CD4-positive, alpha-beta T cell treated with Interferon gamma for 1 hour (primary cell): ENCODE measurements at regions not wholly inside any gene's neighbourhood (a gene's known extent, or its start where the extent isn't known, plus 50 kb on each side); places are given as distances from the start of the nearest gene placed in this dataset.
A peak's percentile ranks its signal among the peaks of the same experiment; 100 is the strongest.

Experiments
- DNase-seq: peaks from one replicate; pipeline ENCODE4 v3.0.0-alpha.2; 2020

DNA sequence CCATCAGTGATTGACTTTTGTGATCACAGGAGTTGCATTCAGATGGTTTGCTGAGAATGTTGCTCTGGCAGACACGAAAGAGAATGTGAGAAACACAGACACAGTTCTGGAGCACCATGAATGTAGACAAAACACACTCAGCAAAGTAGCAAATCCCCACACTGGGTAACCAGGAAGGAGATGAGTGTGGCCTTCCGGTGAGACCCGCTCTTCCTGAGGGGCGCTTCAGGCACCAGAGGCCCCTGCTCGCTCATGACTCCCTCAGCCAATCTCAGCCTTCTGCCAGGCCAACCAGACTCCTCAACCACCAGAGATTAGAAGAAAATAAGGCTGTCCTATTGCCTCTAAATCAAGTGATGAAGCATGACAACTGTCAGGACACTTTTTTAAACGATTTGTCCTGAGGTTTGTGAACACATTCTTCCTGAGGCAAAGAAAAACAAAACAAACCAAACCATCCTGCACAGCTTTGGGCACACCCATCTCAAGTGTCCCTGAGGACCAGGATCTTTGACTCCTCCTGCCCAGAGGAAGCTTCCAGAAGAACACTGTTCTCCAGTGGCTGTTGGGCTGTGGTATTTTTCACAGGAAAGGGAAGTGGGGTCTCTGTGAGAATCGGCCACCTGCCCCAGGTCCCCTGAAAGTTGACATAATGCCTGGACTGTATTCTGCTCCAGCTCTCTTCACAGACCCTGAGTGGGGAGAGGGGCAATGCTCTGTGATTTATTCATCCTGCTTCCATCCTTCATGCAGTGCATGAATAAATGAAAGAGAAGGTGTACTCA lies 152.8 kb downstream of the BCL11A start:
- no peak for DNase-seq

DNA sequence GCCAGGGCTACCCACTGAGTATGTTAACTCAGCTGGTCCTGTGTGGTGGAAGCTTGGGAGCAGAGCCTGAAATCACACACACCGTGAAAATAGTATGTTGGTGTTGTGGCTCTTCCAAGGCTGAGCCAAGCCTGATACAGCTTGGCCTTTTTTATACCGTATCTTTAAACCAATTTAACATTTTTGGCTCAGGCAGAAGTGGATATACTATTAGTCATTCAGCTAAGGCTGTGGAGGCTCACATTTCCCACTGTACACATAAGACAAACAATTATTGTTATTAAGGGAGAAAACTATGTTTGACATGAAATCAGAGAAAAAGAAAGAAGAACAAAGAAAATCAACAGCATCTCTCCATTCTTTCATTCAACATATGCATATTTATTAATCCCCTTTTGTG lies 159.0 kb downstream of the BCL11A start:
- DNase-seq = no peak

DNA sequence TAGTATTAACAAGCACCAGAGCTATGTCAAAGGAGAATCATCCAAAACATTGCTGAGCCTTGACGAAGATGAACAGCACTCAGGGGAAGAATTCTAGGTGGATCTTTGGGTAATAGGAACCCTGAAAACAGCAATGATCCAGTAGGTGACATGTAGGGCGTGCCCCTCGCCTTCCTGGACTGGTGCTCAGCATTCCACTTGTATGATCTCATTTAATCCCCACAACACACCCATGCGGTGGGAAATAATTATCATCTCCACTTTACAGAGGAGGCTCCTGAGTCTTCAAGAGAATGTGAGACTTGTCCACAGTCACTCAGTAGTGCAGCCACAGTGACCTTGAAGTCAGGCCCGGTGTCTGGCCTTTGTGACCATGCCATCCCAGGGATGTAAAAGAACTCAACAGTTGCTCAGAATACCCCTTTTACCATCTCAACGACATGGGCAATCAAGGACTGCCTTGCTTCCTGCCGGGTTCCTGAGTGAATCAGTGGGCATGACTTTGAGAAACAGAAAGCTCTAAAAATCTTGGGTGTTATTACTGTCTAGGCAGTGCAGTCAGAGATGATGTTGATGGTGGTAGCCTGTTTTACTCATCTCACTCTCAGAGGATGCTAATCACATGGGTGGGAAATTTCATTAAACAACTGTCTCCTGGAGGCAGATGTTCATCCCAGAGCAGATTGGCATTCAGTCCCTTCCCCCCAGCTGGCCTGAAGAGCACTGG lies 161.6 kb downstream of the BCL11A start:
- no peak for DNase-seq

DNA sequence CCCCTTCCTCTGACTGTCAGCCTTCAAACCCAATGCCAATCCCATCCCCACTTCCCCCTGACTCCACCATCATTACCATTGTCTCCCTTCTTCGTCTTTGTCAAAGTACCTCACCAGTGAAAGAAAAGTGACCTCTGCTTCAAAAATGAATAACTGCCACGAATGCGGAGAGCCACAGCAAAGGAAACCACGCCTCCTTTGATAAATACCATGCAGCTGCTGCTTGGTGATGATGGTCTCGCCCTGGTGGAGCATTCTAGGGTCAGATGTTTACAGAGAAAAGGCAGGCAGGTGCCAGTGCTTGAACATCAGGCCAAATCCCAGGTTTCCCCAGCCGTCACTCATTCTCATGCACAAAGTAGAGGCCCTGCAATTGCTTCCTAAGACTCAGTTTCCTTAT lies 162.2 kb downstream of the BCL11A start:
- DNase-seq = no peak

DNA sequence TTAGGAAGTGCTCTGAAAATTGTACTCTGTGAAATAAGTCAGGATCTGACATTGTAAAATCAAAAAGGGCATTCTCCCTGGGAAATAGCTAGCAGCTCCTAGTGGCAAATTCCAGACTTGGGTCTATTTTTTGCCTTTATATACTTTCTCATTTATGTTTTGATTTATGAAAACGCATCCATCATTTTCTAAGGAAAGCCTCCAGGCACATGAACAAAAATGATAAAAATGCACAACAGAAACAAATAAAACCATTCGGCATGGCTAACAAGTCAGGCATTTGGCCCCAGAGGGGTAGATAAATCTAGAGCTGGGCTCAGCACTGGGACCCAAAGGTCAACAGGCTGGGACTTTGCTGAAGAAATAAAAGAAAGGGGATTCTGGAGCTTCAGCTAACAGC lies 167.0 kb downstream of the BCL11A start:
- DNase-seq = no peak

DNA sequence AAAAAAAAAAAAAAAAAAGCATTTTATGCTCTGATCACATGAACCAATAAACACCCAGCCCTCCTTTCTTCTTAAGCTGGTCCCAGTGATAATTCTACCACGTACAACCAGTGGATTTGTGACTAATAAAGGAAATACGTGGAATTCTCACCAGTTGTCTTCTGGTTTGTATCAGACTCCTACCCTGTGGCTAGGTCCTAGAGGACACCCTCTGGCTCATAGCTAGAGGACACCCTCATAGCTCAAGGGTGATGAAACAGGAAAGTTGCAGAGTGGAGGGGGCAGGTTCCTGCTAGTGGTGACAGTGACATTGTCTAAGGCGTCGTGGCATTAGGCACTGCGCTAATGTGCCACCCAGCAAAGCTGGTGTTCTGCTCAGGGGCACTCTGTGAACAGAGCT lies 167.8 kb downstream of the BCL11A start:
- peak; percentile 21 for DNase-seq

DNA sequence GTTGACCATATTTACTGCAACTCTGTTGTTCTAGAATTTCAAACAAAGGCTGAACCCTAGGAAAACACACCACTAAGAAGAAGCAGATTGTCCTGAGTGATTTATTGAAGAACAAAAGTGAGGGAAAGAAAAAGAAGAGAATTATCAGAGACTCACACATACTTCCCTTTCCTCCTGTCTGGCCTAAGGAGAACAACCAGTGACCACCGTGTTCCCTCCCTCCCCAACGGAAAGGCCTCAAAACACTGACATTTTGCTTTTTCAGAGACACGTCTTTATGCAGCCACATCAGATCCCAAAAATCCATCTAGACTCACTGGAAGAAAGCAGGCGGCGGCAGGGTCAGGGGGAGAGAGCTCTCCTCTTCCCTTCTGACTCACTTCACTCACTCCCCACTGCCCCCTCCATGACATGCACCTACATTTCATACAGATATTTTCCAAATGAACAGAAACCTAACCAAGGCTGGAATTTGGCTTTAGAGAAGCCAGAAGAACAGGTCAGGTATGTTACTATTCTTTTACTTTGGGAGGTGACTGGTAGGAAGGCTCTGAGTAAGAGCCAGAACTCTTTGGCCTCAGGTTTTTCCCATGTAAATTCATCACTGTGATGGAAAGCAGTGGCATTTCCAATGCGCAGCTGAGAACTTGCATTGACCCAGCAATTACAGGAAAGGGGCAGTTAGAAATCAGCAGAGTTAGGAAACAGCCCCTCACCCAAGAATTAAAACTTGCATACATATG lies 169.9 kb downstream of the BCL11A start:
- DNase-seq = no peak

DNA sequence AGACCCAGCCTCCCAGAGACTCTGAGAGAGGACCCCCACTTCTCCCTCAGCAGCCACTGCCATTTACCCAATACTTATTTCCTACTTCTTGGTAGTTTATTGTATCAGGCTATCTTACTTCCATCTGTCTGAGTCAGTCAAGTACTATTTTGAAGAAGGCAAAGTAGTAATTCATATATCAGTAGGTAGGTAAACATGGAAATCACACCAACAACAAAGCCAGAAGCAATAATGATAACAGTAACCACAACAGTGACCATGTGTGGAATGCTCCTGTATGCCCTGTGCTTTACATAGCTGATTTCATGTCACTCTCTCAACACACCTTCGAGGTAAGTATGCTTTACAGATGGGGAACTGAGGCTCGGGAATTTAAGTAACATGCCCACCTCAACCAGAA lies 173.0 kb downstream of the BCL11A start:
- no peak for DNase-seq

DNA sequence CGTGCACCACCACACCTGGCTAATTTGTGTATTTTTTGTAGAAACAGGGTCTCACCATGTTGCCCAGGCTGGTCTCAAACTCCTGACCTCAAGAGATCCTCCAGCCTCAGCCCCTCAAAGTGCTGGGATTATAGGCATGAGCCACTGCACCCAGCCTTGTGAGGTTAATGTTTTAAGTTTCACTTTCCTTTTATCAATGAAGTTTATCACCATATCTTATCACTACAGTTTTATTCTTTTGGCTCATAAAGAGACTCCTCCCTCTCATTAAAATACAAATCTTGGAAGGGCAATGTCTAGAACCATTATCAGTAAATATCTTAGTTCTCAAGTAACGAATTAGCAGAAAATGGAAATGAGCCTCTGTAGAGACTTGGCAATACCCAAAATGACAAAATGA lies 173.8 kb downstream of the BCL11A start:
- no peak for DNase-seq

DNA sequence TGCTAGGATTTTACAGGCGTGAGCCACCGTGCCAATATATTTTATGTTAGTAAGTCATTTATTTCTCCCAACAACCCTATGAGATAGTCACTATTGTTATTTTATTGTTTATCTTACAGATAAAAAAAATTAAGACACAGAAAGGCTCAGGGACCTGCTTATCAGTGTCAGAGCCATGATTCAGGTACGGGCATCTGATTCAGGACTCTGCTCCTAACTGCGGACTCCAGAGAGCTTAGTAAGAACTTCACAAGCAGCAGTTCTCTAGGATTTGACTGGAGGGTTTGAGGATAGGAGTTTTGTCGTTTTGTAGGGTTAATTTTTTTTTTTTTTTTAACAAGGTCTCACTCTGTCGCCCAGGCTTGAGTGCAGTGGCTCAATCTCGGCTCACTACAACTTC lies 174.2 kb downstream of the BCL11A start:
- DNase-seq = no peak

DNA sequence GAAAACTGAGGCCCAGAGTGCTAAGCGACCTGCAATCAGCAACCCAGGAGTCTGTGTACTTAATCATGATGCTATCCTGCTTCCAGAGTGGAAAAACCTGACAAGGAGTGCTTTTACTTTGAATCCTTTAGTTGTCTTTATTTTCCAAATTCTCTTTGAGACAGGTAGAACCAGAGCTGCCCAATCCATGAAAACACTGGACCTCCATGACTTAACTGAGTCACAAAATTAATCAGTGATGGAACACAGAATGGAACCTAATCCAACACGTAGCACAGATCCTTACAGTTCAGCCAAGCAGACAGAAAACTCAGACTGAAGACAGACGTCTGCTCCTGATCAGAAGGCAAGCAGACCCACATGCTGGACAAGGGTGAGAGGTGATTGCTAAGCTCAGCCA lies 175.6 kb downstream of the BCL11A start:
- no peak for DNase-seq

DNA sequence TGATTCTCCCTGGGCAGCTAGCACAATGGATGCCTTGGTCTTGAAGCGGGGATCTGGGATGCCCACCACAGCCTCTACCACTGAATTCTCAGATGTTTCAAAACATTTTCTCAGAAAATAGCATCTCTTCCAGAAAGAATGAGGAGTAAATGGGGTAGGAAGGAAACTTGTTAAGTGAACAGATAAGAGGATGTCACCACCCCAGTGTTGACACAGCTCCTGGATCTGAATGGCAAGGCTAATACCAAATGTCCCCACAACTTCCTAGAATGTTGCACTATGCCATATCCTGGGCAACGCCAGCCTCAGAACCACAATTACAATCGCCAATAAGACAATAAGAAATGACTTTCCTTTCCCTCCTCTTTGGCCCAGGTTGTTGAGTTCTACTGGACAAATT lies 177.2 kb downstream of the BCL11A start:
- DNase-seq = no peak

DNA sequence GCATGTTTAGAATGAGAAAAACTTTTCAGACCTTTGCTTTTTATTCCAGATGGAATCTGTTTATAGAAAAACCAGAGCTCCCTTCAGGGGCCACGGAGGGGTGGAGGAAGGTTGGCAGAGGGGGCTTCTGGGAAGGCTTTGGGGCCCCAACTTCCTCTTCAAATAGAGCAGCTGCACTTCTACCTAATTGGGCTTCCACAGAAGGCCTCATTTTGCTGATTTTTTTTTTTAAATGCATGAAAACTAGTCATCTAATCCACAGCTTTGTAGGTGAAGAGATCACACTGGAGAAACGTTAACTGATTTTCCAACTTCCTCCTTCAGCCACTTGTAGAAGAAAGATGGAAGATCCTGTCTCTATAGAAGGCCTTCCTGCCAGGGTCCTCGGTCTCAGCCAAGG lies 181.8 kb downstream of the BCL11A start:
- no peak for DNase-seq

DNA sequence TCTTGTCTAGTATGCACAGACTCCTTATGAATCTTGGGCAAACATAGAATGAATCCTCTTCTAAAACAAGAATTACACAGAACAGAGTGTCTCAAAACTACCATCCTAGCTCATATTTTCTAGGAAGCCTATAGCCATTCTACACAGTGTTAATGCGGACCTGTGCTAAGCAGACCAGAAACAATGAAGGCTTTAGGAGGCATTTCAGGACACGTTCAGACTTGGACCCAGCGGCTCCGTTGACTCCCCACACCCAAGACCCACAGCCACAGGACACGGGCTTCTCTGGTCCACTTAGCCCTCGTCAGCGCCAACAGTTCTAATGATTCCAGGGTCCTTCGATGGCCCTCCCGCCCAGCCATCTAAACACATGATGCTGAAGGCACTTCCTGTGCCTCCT lies 182.2 kb downstream of the BCL11A start:
- DNase-seq = no peak

DNA sequence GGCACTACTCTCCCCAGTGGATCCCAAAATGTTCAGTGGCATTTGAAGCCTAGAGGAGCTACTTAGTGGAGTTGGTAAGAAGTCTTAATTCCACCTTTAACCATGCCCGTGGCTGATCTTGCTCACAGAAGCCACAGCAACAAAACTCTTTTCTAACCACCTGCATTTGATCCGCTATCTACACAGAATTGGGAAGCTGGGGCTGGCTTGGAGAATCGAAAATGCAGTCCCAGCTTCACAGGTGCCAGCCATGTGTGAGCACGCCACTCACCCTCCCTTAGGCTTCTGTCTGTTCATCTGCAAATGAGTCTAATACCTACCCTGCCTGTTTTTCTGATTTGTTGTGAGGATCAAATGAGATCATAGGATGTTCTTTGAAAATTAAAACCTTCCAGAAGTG lies 182.6 kb downstream of the BCL11A start:
- no peak for DNase-seq

DNA sequence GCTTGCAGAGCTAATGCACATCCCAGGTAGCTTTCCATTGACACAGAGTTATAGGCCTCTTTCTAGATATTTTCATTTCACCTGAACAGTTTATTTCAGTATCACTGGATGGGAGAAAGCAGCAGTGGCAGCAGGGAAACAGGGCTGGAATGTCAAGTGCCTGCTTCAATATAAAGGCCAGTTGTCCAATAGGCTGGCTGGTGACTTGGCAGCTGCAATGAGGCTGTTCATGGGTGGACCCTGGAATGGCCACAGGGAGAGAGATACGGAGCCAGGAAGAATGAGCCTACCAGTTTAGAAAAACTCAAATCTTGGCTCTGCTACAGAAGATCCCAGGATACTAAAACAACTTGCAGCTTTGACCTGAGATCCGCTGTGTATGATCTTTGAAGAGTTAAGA lies 185.0 kb downstream of the BCL11A start:
- DNase-seq = no peak

DNA sequence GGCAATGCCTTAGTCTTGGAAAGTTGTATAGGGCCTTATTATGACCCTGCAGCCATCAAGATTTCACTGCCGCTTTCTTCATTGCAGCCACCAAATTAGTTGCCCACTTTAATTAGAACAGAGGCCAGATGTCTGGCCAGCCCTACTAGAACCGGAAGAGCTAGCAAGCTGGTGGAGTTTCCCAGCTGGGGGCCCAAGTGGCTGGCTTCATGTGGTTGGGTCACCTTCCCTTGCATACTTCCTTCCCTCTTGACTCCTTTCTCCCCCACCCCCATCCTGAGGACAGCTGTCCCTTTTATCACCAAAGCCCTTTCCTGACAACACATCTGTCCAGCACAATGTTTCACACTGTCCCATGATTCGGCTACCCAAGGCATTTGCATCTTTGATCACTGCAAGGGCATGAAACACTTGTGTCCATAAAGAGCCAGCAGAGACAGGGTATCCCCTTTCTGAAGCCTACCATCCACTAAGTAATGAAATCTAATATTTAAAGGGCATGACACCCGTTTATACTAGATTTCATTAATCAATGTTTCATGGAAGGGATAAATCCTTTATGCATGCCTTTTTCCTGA lies 187.2 kb downstream of the BCL11A start:
- DNase-seq = peak; percentile 40

DNA sequence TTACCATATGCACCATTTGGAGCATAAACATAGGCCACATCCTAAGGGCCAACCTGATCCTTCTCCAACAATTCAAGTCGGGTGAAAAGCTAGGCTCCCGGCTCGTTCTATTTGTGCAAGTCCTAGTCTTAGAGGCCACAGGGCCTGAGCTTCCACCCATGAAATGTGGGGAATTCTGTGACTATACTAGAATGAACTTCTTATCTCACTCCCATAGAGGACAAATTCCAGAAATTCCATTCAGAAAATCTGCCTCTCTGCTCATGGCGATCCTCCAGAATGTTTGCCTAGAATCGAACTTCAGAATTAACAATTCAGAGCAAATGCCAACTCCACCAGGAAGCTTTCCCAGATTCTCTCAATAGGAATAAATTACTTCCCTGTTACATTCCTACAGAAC lies 187.9 kb downstream of the BCL11A start:
- DNase-seq = no peak

DNA sequence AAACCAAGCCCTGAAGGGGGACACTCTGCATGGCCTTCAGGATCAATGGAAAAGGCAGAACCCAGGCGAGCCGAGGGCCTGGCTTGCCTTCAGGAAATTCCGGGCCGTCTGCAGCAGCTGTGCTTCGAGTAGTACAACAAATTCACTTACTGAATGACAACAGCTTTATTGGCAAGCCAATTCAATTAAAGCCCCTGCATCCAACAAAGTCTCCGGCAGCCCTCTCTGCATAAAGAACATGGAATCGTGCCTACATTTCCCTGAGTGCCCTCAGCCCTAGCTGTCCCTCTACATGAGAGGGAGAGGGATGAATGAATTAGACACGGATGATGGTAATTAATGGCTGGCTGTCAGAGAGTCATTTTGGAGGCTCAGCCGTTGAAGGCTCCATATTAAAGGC lies 189.0 kb downstream of the BCL11A start:
- DNase-seq = no peak

DNA sequence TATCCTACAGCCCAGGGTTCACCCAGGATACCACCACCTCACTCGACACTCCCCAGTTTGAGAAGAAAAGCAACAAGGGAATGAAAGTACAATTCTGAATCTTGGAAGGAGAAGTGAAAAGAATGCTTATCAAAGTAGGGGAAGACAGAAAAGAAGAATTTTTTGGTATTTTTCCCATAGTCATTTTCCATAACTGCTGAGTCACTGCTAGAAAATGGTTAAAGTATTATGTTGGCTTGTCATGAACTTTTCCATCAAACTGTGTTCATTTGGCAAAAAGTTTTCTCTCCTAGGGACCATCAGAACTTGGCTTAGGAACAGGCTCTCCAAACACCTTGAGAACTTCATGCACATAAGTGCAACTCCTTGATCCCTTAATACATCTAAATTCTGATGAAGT lies 192.0 kb downstream of the BCL11A start:
- no peak for DNase-seq

DNA sequence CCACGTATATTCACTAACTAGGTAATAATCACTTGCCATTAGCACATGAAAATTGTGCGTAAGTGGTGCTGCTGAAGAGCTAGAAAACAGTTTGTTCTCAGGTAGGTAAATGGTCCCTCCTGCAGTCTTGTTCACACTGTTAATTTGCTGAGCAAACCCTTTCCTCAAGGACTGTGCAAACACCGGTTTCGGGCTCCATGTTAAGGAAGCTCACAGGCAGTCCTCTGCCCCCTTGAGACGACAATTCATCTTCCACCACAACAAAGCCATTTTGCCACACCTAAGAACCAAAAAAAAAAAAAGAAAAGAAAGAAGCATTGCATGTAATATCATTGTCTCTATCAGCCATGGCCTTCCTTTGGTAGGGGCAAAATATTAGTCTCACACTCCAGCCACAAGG lies 193.9 kb downstream of the BCL11A start:
- DNase-seq = no peak

DNA sequence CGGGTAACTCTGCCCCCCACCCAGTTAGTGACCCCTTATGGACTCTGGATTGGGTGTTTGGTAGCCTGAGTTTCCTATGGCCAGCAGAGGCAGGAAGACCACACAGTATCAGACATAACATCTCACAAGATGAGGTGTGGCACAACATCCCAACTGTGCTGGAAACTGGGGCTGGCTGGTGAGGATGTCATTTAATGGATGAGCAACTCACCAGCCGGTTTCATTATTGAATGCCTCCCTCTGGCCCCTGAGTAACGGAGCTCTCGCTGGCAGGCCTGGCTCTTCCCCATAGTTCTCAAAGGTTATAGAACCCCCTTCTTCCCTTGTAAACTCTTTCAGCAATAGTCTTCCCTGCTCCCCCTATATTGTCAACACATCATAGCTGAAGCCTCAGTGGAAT lies 195.0 kb downstream of the BCL11A start:
- DNase-seq = no peak

DNA sequence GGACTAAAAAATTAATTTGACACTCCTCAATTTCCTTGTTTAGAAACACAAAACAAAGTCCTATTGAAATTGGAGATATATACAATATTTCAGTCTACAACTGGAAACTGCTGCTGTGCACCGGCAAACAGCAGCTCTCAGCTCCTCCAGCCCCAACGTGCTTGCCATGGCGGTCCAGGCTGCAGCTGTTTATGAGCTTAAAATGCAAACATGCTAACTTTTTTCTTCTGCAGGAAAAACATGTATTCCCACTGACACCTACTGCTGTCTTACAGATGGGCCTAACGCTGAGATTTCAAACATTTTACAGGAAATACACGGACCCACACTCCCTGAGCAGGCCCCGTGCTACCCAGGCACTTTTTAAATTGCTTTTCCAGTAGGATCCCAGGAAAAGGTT lies 195.5 kb downstream of the BCL11A start:
- no peak for DNase-seq

DNA sequence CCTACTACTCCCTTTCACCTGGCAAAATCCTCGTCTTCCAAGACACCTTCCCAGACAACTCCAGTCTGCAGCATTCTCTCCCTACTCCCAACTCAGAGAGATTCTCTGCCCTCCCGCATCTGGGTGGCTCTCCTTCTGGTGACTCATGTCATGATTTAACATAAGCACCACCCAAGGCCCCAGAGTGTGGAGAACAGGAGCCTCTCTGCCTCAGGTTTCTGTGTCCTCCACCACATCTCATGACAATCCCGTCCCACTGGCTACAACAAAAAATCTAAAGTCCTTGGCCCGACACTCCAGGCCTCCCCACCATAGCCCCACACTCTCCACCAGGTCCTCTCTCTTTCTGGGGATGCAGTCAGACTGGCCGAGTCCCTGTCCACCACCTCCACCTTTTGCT lies 197.1 kb downstream of the BCL11A start:
- no peak for DNase-seq
